ENCODE measurements at regions not wholly inside any gene's neighbourhood (a gene's known extent, or its start where the extent isn't known, plus 50 kb on each side); places are given as distances from the start of the nearest gene placed in this dataset.

- Histone ChIP-seq H3K27me3 (ENCODE audit: insufficient read depth, poor library complexity, severe bottlenecking) (no peaks in the 10 kb centered on the region), H3K4me3 (ENCODE audit: severe bottlenecking) (no peak overlapping the region), H3K4me1 (ENCODE audit: insufficient read depth, poor library complexity, severe bottlenecking) (no peaks in the 10 kb centered on the region), H3K9me3 (ENCODE audit: severe bottlenecking) (no peaks in the 10 kb centered on the region), H3K27ac (ENCODE audit: poor library complexity, severe bottlenecking) (no peak overlapping the region), H3K36me3 (ENCODE audit: low read depth) (no peaks in the 10 kb centered on the region)
- ATAC-seq (ENCODE audit: low read depth) (no peak), DNase-seq (ENCODE audit: low spot score) (no peak)
- no peak for TF ChIP-seq CTCF (IDR thresholded peaks at IDR 0.05; ENCODE audit: poor library complexity, severe bottlenecking)
Measured at GRCh38 chr9:107603281-107603680, 113.7 kb upstream of the KLF4 start.

- Histone ChIP-seq H3K27me3 (ENCODE audit: insufficient read depth, poor library complexity, severe bottlenecking) (no peaks in the 10 kb centered on the region), H3K27ac (ENCODE audit: poor library complexity, severe bottlenecking) (no peak overlapping the region), H3K4me1 (ENCODE audit: insufficient read depth, poor library complexity, severe bottlenecking) (no peaks in the 10 kb centered on the region), H3K4me3 (ENCODE audit: severe bottlenecking) (no peak overlapping the region), H3K36me3 (ENCODE audit: low read depth) (no peaks in the 10 kb centered on the region), H3K9me3 (ENCODE audit: severe bottlenecking) (no peaks in the 10 kb centered on the region)
- ATAC-seq (ENCODE audit: low read depth): no peak
- no peak for TF ChIP-seq CTCF (IDR thresholded peaks at IDR 0.05; ENCODE audit: poor library complexity, severe bottlenecking)
- DNase-seq (ENCODE audit: low spot score): no peak
Measured at GRCh38 chr9:107600060-107600573, 110.5 kb upstream of the KLF4 start.

GRCh38 chr9:107597743-107598217, 108.2 kb upstream of the KLF4 start:
- Histone ChIP-seq H3K27ac (ENCODE audit: poor library complexity, severe bottlenecking) (no peak overlapping the region), H3K27me3 (ENCODE audit: insufficient read depth, poor library complexity, severe bottlenecking) (no peaks in the 10 kb centered on the region), H3K4me1 (ENCODE audit: insufficient read depth, poor library complexity, severe bottlenecking) (no peaks in the 10 kb centered on the region), H3K9me3 (ENCODE audit: severe bottlenecking) (no peaks in the 10 kb centered on the region), H3K4me3 (ENCODE audit: severe bottlenecking) (no peak overlapping the region), H3K36me3 (ENCODE audit: low read depth) (no peaks in the 10 kb centered on the region)
- DNase-seq (ENCODE audit: low spot score) (no peak), ATAC-seq (ENCODE audit: low read depth) (no peak)
- no peak for TF ChIP-seq CTCF (IDR thresholded peaks at IDR 0.05; ENCODE audit: poor library complexity, severe bottlenecking)

GRCh38 chr9:107594908-107595530, 105.5 kb upstream of the KLF4 start:
- no peaks in the 10 kb centered on the region for H3K9me3 ChIP-seq (ENCODE audit: severe bottlenecking)
- ATAC-seq (ENCODE audit: low read depth): no peak
- no peaks in the 10 kb centered on the region for H3K36me3 ChIP-seq (ENCODE audit: low read depth)
- DNase-seq (ENCODE audit: low spot score): no peak
- H3K4me3 ChIP-seq (ENCODE audit: severe bottlenecking): no peak overlapping the region
- no peaks in the 10 kb centered on the region for H3K4me1 ChIP-seq (ENCODE audit: insufficient read depth, poor library complexity, severe bottlenecking)
- H3K27ac ChIP-seq (ENCODE audit: poor library complexity, severe bottlenecking): no peak overlapping the region
- TF ChIP-seq CTCF (IDR thresholded peaks at IDR 0.05; ENCODE audit: poor library complexity, severe bottlenecking): no peak
- no peaks in the 10 kb centered on the region for H3K27me3 ChIP-seq (ENCODE audit: insufficient read depth, poor library complexity, severe bottlenecking)

GRCh38 chr9:107593224-107593870, 103.8 kb upstream of the KLF4 start:
- DNase-seq (ENCODE audit: low spot score) (no peak), ATAC-seq (ENCODE audit: low read depth) (no peak)
- H3K27ac ChIP-seq (ENCODE audit: poor library complexity, severe bottlenecking): no peak overlapping the region
- H3K36me3 ChIP-seq (ENCODE audit: low read depth): no peaks in the 10 kb centered on the region
- H3K9me3 ChIP-seq (ENCODE audit: severe bottlenecking): no peaks in the 10 kb centered on the region
- no peaks in the 10 kb centered on the region for H3K4me1 ChIP-seq (ENCODE audit: insufficient read depth, poor library complexity, severe bottlenecking)
- no peak overlapping the region for H3K4me3 ChIP-seq (ENCODE audit: severe bottlenecking)
- no peak for TF ChIP-seq CTCF (IDR thresholded peaks at IDR 0.05; ENCODE audit: poor library complexity, severe bottlenecking)
- no peaks in the 10 kb centered on the region for H3K27me3 ChIP-seq (ENCODE audit: insufficient read depth, poor library complexity, severe bottlenecking)

Data from RWPE2 (cell line).